Caco-2 (cell line): ENCODE measurements at regions not wholly inside any gene's neighbourhood (a gene's known extent, or its start where the extent isn't known, plus 50 kb on each side); places are given as distances from the start of the nearest gene placed in this dataset.

Experiments
- BruUV-seq: library from RNA; stranded (reverse); fragments of 400-500 nt; replicated peaks from 2 replicates; lab custom pipeline; 2021; lab: Mats Ljungman, UMichigan
- CTCF ChIA-PET: fragments of 300-600 bp; sonication (Branson Sonifier 250); formaldehyde crosslinking; loops from one replicate; lab custom pipeline; 2022; ENCODE audit warnings: antibody characterized with exemption; lab: Charles Lee
- POLR2A ChIA-PET: fragments of 300-600 bp; sonication (Branson Sonifier 250); formaldehyde crosslinking; loops from one replicate; lab custom pipeline; 2022; ENCODE audit warnings: antibody characterized with exemption; lab: Charles Lee
- DNase-seq, 2 experiments: peaks; one replicate each; pipeline versions ENCODE4 v3.0.0 to v3.0.0-alpha.2; 2020 to 2022
- H3K27me3 ChIP-seq: replicated peaks from 2 replicates; pipeline ENCODE4 v1.6.0; 2011; ENCODE audit warnings: low read length; ENCODE audit not compliant: control insufficient read depth, insufficient read depth
- H3K36me3 ChIP-seq: 2 replicates; pipeline ENCODE4 v1.5.1; 2011; ENCODE audit warnings: low read length; ENCODE audit not compliant: control insufficient read depth, insufficient read depth
- H3K4me1 ChIP-seq: fragments of 250-450 bp; sonication (Bioruptor Pico); 2 replicates; pipeline ENCODE4 v1.5.1; 2020; ENCODE audit warnings: mild to moderate bottlenecking
- H3K4me3 ChIP-seq: 2 replicates; pipeline ENCODE4 v1.5.1; 2011; ENCODE audit warnings: low read depth, mild to moderate bottlenecking, control low read depth, low read length
- H3K9me3 ChIP-seq: fragments of 250-450 bp; sonication (Bioruptor Pico); 2 replicates; pipeline ENCODE4 v1.5.1; 2020; ENCODE audit warnings: mild to moderate bottlenecking, moderate library complexity
- H3K27ac Mint-ChIP-seq: one replicate; pipeline ENCODE4 v1.8.0; 2022; ENCODE audit warnings: mixed read lengths; ENCODE audit not compliant: unreplicated experiment
- H3K27me3 Mint-ChIP-seq: one replicate; pipeline ENCODE4 v1.8.0; 2022; ENCODE audit warnings: mixed read lengths; ENCODE audit not compliant: insufficient read depth, unreplicated experiment
- H3K36me3 Mint-ChIP-seq: one replicate; pipeline ENCODE4 v1.8.0; 2022; ENCODE audit warnings: mild to moderate bottlenecking, mixed read lengths; ENCODE audit not compliant: insufficient read depth, unreplicated experiment
- H3K4me1 Mint-ChIP-seq: one replicate; pipeline ENCODE4 v1.8.0; 2022; ENCODE audit warnings: low read depth, mixed read lengths; ENCODE audit not compliant: unreplicated experiment
- H3K4me3 Mint-ChIP-seq: one replicate; pipeline ENCODE4 v1.8.0; 2022; ENCODE audit warnings: mild to moderate bottlenecking, moderate library complexity, mixed read lengths; ENCODE audit not compliant: unreplicated experiment
- H3K9me3 Mint-ChIP-seq: one replicate; pipeline ENCODE4 v1.8.0; 2022; ENCODE audit warnings: mixed read lengths; ENCODE audit not compliant: unreplicated experiment
- CTCF ChIP-seq, 2 experiments: fragments of 200-600 bp in 1 of 2; IDR thresholded peaks; 1 replicate in 1 of 2; 2 replicates in 1 of 2; pipeline versions ENCODE4 v1.5.1 to v1.8.0; 2011 to 2022; ENCODE audit warnings: antibody characterized with exemption in 1 of 2, control low read depth in 1 of 2, inconsistent platforms in 1 of 2, low read depth in 1 of 2, low read length in 1 of 2, mild to moderate bottlenecking in 1 of 2, moderate library complexity in 1 of 2; ENCODE audit not compliant: insufficient read depth in 1 of 2, severe bottlenecking in 1 of 2, unreplicated experiment in 1 of 2
- intact Hi-C: fragments of 100-400 bp; cut with micrococcal nuclease; formaldehyde crosslinking; loops from one replicate; pipeline ENCODE4 v1.10.0; 2022; ENCODE audit not compliant: unreplicated experiment

GRCh38 chr1:212161231-212161781, 123.9 kb upstream of the PPP2R5A start:
- no peak for DNase-seq
- CTCF ChIA-PET: no interaction called here
- no TSS peak for BruUV-seq

GRCh38 chr1:212162635-212163034, 122.6 kb upstream of the PPP2R5A start:
- POLR2A ChIA-PET: no interaction called here
- BruUV-seq: no TSS peak

More at GRCh38 chr1:212161231-212161781, 123.9 kb upstream of the PPP2R5A start:
- POLR2A ChIA-PET: no interaction called here
- H3K4me3 ChIP-seq: no peak overlapping the region
- no peaks in the 10 kb centered on the region for H3K36me3 ChIP-seq
- no peak for TF ChIP-seq CTCF (IDR thresholded peaks at IDR 0.05; ENCODE audit: insufficient read depth in 1 of 2, low read depth in 1 of 2, low read length in 1 of 2, severe bottlenecking in 1 of 2, unreplicated experiment in 1 of 2)
- no peaks in the 10 kb centered on the region for H3K4me1 Mint-ChIP-seq
- no peaks in the 10 kb centered on the region for H3K36me3 Mint-ChIP-seq
- H3K4me1 ChIP-seq: no peaks in the 10 kb centered on the region
- intact Hi-C loops: no loop called here
- H3K4me3 Mint-ChIP-seq: no peak overlapping the region
- no peaks in the 10 kb centered on the region for H3K9me3 Mint-ChIP-seq
- no peak overlapping the region for H3K27ac Mint-ChIP-seq
- H3K27me3 Mint-ChIP-seq: no peaks in the 10 kb centered on the region
- no peaks in the 10 kb centered on the region for H3K9me3 ChIP-seq
- H3K27me3 ChIP-seq: no peaks in the 10 kb centered on the region

GRCh38 chr1:212164095-212164872, 120.9 kb upstream of the PPP2R5A start:
- Histone ChIP-seq H3K4me1 (no peaks in the 10 kb centered on the region), H3K27me3 (no peaks in the 10 kb centered on the region), H3K9me3 (no peaks in the 10 kb centered on the region), H3K4me3 (no peak overlapping the region), H3K36me3 (no peaks in the 10 kb centered on the region)
- Mint-ChIP-seq H3K4me3 (no peak overlapping the region), H3K9me3 (no peaks in the 10 kb centered on the region), H3K36me3 (no peaks in the 10 kb centered on the region), H3K27me3 (no peaks in the 10 kb centered on the region), H3K4me1 (no peaks in the 10 kb centered on the region), H3K27ac (no peak overlapping the region)
- no peak for TF ChIP-seq CTCF (IDR thresholded peaks at IDR 0.05; ENCODE audit: insufficient read depth in 1 of 2, low read depth in 1 of 2, low read length in 1 of 2, severe bottlenecking in 1 of 2, unreplicated experiment in 1 of 2)
- intact Hi-C loops: no loop called here
- DNase-seq: no peak
- POLR2A ChIA-PET: no interaction called here
- CTCF ChIA-PET: no interaction called here
- BruUV-seq: no TSS peak

More at GRCh38 chr1:212162635-212163034, 122.6 kb upstream of the PPP2R5A start:
- Histone ChIP-seq H3K9me3 (no peaks in the 10 kb centered on the region), H3K27me3 (no peaks in the 10 kb centered on the region), H3K4me1 (no peaks in the 10 kb centered on the region), H3K36me3 (no peaks in the 10 kb centered on the region), H3K4me3 (no peak overlapping the region)
- intact Hi-C loops: no loop called here
- CTCF ChIA-PET: interaction anchor here (0.6 kb wide), 1 partner anchor 168 kb away, joined by 3 read pairs; no protein-coding TSS in a partner anchor
- H3K27ac Mint-ChIP-seq: no peak overlapping the region
- no peak overlapping the region for H3K4me3 Mint-ChIP-seq
- H3K27me3 Mint-ChIP-seq: no peaks in the 10 kb centered on the region
- H3K4me1 Mint-ChIP-seq: no peaks in the 10 kb centered on the region
- H3K9me3 Mint-ChIP-seq: no peaks in the 10 kb centered on the region
- DNase-seq: no peak
- no peaks in the 10 kb centered on the region for H3K36me3 Mint-ChIP-seq
- TF ChIP-seq CTCF (IDR thresholded peaks at IDR 0.05; ENCODE audit: insufficient read depth in 1 of 2, low read depth in 1 of 2, low read length in 1 of 2, severe bottlenecking in 1 of 2, unreplicated experiment in 1 of 2): no peak
